OCI-LY3 (cell line): ENCODE measurements at regions not wholly inside any gene's neighbourhood (a gene's known extent, or its start where the extent isn't known, plus 50 kb on each side); places are given as distances from the start of the nearest gene placed in this dataset.
"Not testable (repeated sequence)": the region's sequence is repeated elsewhere in the genome, so short reads cannot be mapped to it uniquely, and the experiment has no call there.

Source experiments
- H2AFZ ChIP-seq: fragments of 200-600, 300-600 bp; shearing (Covaris generic); 2 replicates; pipeline ENCODE4 v1.6.0; 2014; ENCODE audit warnings: antibody characterized with exemption, low read depth, low read length
- H3K27ac ChIP-seq: fragments of 200-600, 300-600 bp; sonication (generic); 2 replicates; pipeline ENCODE4 v1.5.1; 2014; ENCODE audit warnings: mild to moderate bottlenecking, low read length, moderate library complexity, mixed read lengths
- H3K27me3 ChIP-seq: fragments of 200-600, 300-600 bp; sonication (generic); 2 replicates; pipeline ENCODE4 v1.6.1; 2014; ENCODE audit warnings: low read depth, low read length, mixed read lengths
- H3K36me3 ChIP-seq: fragments of 200-600, 300-600 bp; sonication (generic); replicated peaks from 2 replicates; pipeline ENCODE3; 2014; ENCODE audit warnings: low read depth, low read length, mixed read lengths
- H3K4me1 ChIP-seq: fragments of 300-600, 200-600 bp; sonication (generic); 2 replicates; pipeline ENCODE4 v1.6.1; 2014; ENCODE audit warnings: low read length, mixed read lengths
- H3K4me2 ChIP-seq: fragments of 200-600, 300-600 bp; sonication (generic); 2 replicates; pipeline ENCODE4 v1.6.1; 2014; ENCODE audit warnings: low read length, mixed read lengths
- H3K4me3 ChIP-seq: fragments of 300-600, 200-600 bp; sonication (generic); 2 replicates; pipeline ENCODE4 v1.5.1; 2014; ENCODE audit warnings: antibody characterized with exemption, mild to moderate bottlenecking, low read length, moderate library complexity
- H3K79me2 ChIP-seq: fragments of 300-600, 200-600 bp; shearing (Covaris generic); 2 replicates; pipeline ENCODE4 v1.6.1; 2014; ENCODE audit warnings: mild to moderate bottlenecking, low read length, mixed read lengths
- H3K9ac ChIP-seq: fragments of 300-600, 200-600 bp; shearing (Covaris generic); 2 replicates; pipeline ENCODE4 v1.6.0; 2014; ENCODE audit warnings: mild to moderate bottlenecking, low read length, moderate library complexity
- H3K9me3 ChIP-seq: fragments of 200-600, 300-600 bp; shearing (Covaris generic); 2 replicates; pipeline ENCODE4 v1.6.1; 2014; ENCODE audit warnings: low read length, mixed read lengths; ENCODE audit not compliant: insufficient read depth
- H4K20me1 ChIP-seq: fragments of 200-600, 300-600 bp; sonication (generic); 2 replicates; pipeline ENCODE4 v1.6.1; 2016; ENCODE audit warnings: low read length, mixed read lengths; ENCODE audit not compliant: insufficient read depth
- CTCF ChIP-seq: fragments of 200-600, 300-600 bp; sonication (generic); IDR thresholded peaks from 2 replicates; pipeline ENCODE4 v1.5.1; 2014; ENCODE audit warnings: antibody characterized with exemption, low read length, low read depth
- EZH2phosphoT487 ChIP-seq: fragments of 200-600 bp; shearing (Covaris generic); IDR thresholded peaks from 2 replicates; pipeline ENCODE4 v1.6.1; 2018; ENCODE audit warnings: antibody characterized with exemption, mixed run types, low read depth

GRCh38 chr11:29075726-29076125 lies 941.1 kb downstream of the KCNA4 start:
- no peaks in the 10 kb centered on the region for H3K4me1 ChIP-seq
- no peak overlapping the region for H3K27ac ChIP-seq
- no peaks in the 10 kb centered on the region for H3K9me3 ChIP-seq
- H4K20me1 ChIP-seq: no peaks in the 10 kb centered on the region
- H3K9ac ChIP-seq: no peak overlapping the region
- no peak for TF ChIP-seq CTCF
- no peak for TF ChIP-seq EZH2phosphoT487
- no peaks in the 10 kb centered on the region for H3K79me2 ChIP-seq
- H2AFZ ChIP-seq: no peak overlapping the region
- no peak overlapping the region for H3K4me3 ChIP-seq
- no peak overlapping the region for H3K4me2 ChIP-seq
- H3K36me3 ChIP-seq: no peaks in the 10 kb centered on the region
- H3K27me3 ChIP-seq: no peaks in the 10 kb centered on the region

- Histone ChIP-seq H3K9me3 (no peaks in the 10 kb centered on the region), H3K36me3 (no peaks in the 10 kb centered on the region), H3K9ac (no peak overlapping the region), H3K27me3 (no peaks in the 10 kb centered on the region), H3K4me3 (no peak overlapping the region), H3K4me2 (no peak overlapping the region), H3K79me2 (no peaks in the 10 kb centered on the region), H4K20me1 (no peaks in the 10 kb centered on the region), H3K27ac (no peak overlapping the region), H3K4me1 (no peaks in the 10 kb centered on the region), H2AFZ (no peak overlapping the region)
- TF ChIP-seq EZH2phosphoT487 (no peak), CTCF (no peak)
Measured at GRCh38 chr11:29063630-29064361, 953.0 kb downstream of the KCNA4 start.

GRCh38 chr11:29061452-29061851 lies 953.3 kb downstream of the METTL15 start:
- Histone ChIP-seq H3K4me1 (no peaks in the 10 kb centered on the region), H3K27me3 (no peaks in the 10 kb centered on the region), H3K4me3 (no peak overlapping the region), H3K79me2 (no peaks in the 10 kb centered on the region), H3K27ac (no peak overlapping the region), H4K20me1 (no peaks in the 10 kb centered on the region), H2AFZ (no peak overlapping the region), H3K9ac (no peak overlapping the region), H3K4me2 (no peak overlapping the region), H3K36me3 (no peaks in the 10 kb centered on the region), H3K9me3 (no peaks in the 10 kb centered on the region)
- TF ChIP-seq EZH2phosphoT487 (no peak), CTCF (no peak)

- H2AFZ ChIP-seq, H3K79me2 ChIP-seq, H3K36me3 ChIP-seq, H3K9me3 ChIP-seq, H3K4me1 ChIP-seq, H3K27ac ChIP-seq, H3K4me3 ChIP-seq, H4K20me1 ChIP-seq, H3K4me2 ChIP-seq, H3K27me3 ChIP-seq, H3K9ac ChIP-seq: not testable (repeated sequence)
Measured at GRCh38 chr11:29056487-29056886, 948.3 kb downstream of the METTL15 start.
